Thymus (tissue), 11 donors: ENCODE measurements at regions not wholly inside any gene's neighbourhood (a gene's known extent, or its start where the extent isn't known, plus 50 kb on each side); places are given as distances from the start of the nearest gene placed in this dataset.

Source experiments
- DNase-seq, 9 donors: peaks; one replicate each; pipeline ENCODE4 v3.0.0-alpha.2; 2013; ENCODE audit warnings: low spot score in 9 of 9, low read depth in 6 of 9, missing footprints in 1 of 9
- H3K27ac ChIP-seq, 2 donors: one replicate each; pipeline ENCODE4 v1.5.1; 2013; ENCODE audit warnings: control low read depth in 1 of 2, low read depth in 1 of 2, low read length in 1 of 2, mild to moderate bottlenecking in 1 of 2, moderate library complexity in 1 of 2
- H3K27me3 ChIP-seq, 2 donors: one replicate each; pipeline ENCODE4 v1.5.1; 2013; ENCODE audit warnings: low read length in 1 of 2; ENCODE audit not compliant: control insufficient read depth in 2 of 2, insufficient read depth in 1 of 2
- H3K36me3 ChIP-seq, 2 donors: one replicate each; pipeline ENCODE4 v1.5.1; 2013; ENCODE audit warnings: low read length in 1 of 2, mild to moderate bottlenecking in 1 of 2, moderate library complexity in 1 of 2; ENCODE audit not compliant: control insufficient read depth in 2 of 2, insufficient read depth in 2 of 2
- H3K4me1 ChIP-seq, 2 donors: one replicate each; pipeline ENCODE4 v1.5.1; 2013; ENCODE audit warnings: low read length in 2 of 2; ENCODE audit not compliant: control insufficient read depth in 2 of 2, insufficient read depth in 2 of 2
- H3K4me3 ChIP-seq, 2 donors: one replicate each; pipeline ENCODE4 v1.5.1; 2013; ENCODE audit warnings: low read length in 2 of 2, control low read depth in 1 of 2, mild to moderate bottlenecking in 1 of 2
- H3K9me3 ChIP-seq, 2 donors: one replicate each; pipeline ENCODE4 v1.5.1; 2013; ENCODE audit warnings: low read length in 1 of 2, mild to moderate bottlenecking in 1 of 2; ENCODE audit not compliant: control insufficient read depth in 2 of 2, insufficient read depth in 1 of 2
- WGBS: extraction: QIAGEN DNeasy Blood & Tissue Kit; methylation state at CpG from one replicate; pipeline ENCODE4 v1.1.7; 2013; 5-methylcytosine and 5-hydroxymethylcytosine counted together
- donor health status: healthy.

DNA sequence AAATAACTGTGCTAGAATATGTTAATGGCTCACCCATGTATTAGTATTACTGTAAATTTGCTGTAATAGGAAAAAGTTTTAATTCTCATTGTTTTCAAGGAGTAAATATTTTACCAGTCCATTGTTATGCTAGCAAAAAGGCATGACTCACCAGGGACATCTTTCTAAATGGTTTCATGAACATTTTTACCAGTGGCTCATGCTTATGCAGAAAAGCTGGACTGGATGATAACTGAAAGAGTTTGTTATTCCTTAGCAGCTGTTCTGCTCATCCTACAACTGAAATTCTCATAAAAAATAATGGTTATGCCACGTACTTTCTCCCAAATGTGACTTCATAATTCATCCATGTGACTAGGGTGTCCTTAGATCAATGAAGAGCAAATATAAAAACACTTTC lies 111.9 kb upstream of the PCDH18 start:
- no peak for DNase-seq
- H3K27me3 ChIP-seq: no peaks in the 10 kb centered on the region
- no peak overlapping the region for H3K4me3 ChIP-seq
- H3K9me3 ChIP-seq: no peaks in the 10 kb centered on the region
- no peaks in the 10 kb centered on the region for H3K36me3 ChIP-seq
- 62% methylated on average over 1 of the region's 1 CpG for WGBS
- H3K27ac ChIP-seq: no peak overlapping the region
- no peaks in the 10 kb centered on the region for H3K4me1 ChIP-seq

DNA sequence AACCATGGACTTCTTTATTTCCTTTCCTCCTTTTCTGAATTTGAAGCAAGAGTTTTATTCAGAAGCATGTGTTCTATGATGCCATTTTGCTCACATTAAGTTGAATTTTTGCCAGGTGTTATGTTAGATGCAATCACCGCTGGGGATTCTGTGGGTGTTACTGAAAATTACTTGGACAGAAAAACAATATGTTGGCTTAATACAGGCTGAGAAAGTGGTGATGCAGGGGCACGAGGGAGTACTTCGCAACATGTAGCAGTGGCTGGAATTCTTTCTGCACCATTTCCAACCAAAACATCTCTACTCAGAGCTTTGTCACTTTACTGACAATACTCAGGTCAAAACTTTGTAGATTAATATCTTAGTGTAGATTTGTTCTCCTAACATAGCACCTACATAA lies 109.2 kb upstream of the PCDH18 start:
- H3K27ac ChIP-seq: no peak overlapping the region
- no peak overlapping the region for H3K4me3 ChIP-seq
- no peak for DNase-seq
- 91% methylated on average over 3 of the region's 3 CpGs for WGBS
- H3K27me3 ChIP-seq: no peaks in the 10 kb centered on the region
- no peaks in the 10 kb centered on the region for H3K36me3 ChIP-seq
- no peaks in the 10 kb centered on the region for H3K4me1 ChIP-seq
- H3K9me3 ChIP-seq: no peaks in the 10 kb centered on the region

DNA sequence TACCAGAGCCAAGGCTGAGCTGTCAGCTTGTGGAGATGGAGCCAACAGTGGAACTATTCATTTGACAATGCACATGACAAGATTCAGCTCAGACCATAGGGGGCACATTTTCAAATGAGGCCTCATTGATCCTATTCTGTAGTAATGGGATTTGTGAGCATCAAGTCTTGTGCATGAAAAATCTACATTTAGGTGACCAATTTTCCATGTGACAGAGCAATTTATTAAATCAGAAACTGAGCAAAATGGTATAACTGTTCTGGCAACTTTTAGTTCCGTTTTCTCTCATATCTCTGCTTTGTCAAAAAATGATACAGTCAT lies 108.5 kb upstream of the PCDH18 start:
- Histone ChIP-seq H3K9me3 (no peaks in the 10 kb centered on the region), H3K4me1 (no peaks in the 10 kb centered on the region), H3K4me3 (no peak overlapping the region), H3K27ac (no peak overlapping the region), H3K27me3 (no peaks in the 10 kb centered on the region), H3K36me3 (no peaks in the 10 kb centered on the region)
- 93% methylated on average over 1 of the region's 1 CpG for WGBS
- DNase-seq: no peak

DNA sequence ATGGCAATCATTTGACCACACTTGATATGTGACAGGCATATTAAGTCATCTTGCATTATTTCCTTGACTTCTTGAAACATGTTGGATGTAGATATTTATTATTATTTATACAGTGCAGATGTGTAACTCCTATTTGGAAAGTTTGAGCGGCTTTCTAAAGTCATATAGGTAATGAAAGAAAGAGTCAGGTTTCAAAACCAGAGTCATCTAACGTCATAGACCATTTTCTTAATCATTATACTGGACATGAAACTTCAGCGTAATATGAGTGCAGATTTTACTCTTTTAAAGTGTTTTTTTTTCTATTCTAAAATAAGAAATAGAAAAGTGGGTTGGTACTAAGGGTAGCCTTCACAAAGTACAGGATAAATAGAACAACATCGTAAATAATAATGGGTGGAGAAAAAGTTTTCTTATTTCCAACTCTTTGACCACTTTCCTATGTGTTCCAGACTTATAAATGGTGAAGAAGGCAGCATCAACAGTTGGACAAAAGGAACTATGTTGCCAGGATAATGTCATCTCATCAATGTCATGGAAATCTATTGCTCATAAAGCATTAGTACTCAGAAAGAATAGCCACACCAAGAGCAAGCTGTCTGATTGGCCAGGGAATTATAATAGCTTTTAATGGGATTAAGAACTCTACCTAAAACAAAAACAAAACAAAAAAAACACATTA lies 108.0 kb upstream of the PCDH18 start:
- Histone ChIP-seq H3K27me3 (no peaks in the 10 kb centered on the region), H3K9me3 (no peaks in the 10 kb centered on the region), H3K27ac (no peak overlapping the region), H3K36me3 (no peaks in the 10 kb centered on the region), H3K4me1 (no peaks in the 10 kb centered on the region), H3K4me3 (no peak overlapping the region)
- DNase-seq: no peak
- WGBS: 97% methylated on average over 4 of the region's 4 CpGs

DNA sequence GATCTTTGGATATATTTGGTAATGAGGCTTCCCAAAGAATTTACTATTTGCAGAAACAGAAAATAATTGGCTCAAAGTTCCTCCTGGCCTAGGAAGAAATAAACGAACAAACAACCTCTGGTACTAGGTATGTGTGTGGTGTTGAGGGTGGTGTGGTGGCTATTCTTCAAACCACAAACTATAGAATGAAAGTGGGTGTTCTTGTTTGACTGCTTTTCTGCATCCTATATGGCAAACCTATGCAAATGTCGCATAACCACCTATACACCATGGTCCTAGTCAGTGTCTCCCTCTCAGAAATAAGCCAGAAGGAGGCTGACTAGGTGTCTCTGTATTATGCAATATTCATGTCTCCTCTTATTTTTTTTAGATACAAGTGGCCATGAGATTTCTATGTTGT lies 106.6 kb upstream of the PCDH18 start:
- Histone ChIP-seq H3K4me3 (no peak overlapping the region), H3K27me3 (no peaks in the 10 kb centered on the region), H3K27ac (no peak overlapping the region), H3K36me3 (no peaks in the 10 kb centered on the region), H3K9me3 (no peaks in the 10 kb centered on the region), H3K4me1 (no peaks in the 10 kb centered on the region)
- 95% methylated on average over 2 of the region's 2 CpGs for WGBS
- DNase-seq: no peak

DNA sequence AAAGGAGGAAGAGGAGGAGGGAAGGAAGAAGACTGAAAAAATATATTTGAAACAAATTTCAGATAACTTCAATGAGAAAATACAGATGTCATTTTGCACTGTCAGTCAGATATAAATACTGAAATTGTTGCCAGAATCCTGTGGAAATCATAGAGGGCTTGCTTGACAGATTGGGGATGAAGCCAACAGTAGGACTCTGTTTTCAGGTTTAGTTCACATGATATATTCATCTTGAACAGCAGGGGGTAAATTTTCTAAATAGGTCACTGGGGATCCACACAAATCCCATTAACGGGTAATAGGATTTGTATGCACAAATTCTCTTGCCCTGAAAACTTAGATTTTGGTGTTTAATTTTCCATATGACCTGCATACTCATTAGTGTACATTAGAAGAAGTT lies 103.3 kb upstream of the PCDH18 start:
- Histone ChIP-seq H3K4me3 (no peak overlapping the region), H3K9me3 (no peaks in the 10 kb centered on the region), H3K36me3 (no peaks in the 10 kb centered on the region), H3K27ac (no peak overlapping the region), H3K27me3 (no peaks in the 10 kb centered on the region), H3K4me1 (no peaks in the 10 kb centered on the region)
- WGBS: 74% methylated on average over 1 of the region's 1 CpG
- no peak for DNase-seq

DNA sequence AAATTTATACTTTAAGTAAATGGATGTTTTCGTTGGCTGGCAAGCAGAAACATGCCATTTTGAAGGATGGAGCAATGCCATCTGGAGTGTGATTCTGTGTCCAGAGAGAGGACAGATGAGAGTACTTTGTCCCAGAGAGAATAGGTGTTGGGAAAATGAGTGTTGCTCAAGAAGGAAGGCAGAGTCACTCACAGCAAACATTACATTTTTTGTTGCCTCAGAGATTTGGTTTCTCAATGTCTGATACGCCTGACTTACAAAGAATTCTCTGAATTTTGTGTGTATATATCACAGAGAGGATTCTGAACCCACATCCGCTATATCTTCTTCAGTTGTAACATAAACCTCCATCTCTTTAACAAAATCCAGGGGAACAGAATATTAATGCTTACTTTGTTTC lies 102.8 kb upstream of the PCDH18 start:
- Histone ChIP-seq H3K27ac (no peak overlapping the region), H3K36me3 (no peaks in the 10 kb centered on the region), H3K27me3 (no peaks in the 10 kb centered on the region), H3K4me3 (no peak overlapping the region), H3K9me3 (no peaks in the 10 kb centered on the region), H3K4me1 (no peaks in the 10 kb centered on the region)
- 88% methylated on average over 3 of the region's 3 CpGs for WGBS
- DNase-seq: no peak

DNA sequence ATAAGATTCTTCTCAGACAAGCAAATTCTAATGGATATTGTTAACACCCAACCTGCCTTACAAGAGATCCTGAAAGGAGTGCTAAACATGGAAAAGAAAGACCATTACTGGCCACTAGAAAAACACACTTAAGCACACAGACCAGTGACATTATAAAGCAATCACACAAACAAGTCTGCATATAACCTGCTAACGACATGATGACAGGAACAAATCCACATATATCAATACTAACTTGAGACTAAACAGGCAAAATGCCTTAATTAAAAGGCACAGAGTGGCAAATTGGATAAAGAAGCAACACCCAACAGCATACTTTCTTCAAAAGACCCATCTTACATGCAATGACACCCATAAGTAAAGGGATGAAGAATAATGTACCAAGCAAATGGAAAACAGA lies 100.5 kb upstream of the PCDH18 start:
- no peaks in the 10 kb centered on the region for H3K36me3 ChIP-seq
- WGBS: 88% methylated on average over 1 of the region's 1 CpG
- H3K27me3 ChIP-seq: no peaks in the 10 kb centered on the region
- no peak for DNase-seq
- H3K27ac ChIP-seq: no peak overlapping the region
- H3K4me1 ChIP-seq: no peaks in the 10 kb centered on the region
- H3K4me3 ChIP-seq: no peak overlapping the region
- H3K9me3 ChIP-seq: no peaks in the 10 kb centered on the region

DNA sequence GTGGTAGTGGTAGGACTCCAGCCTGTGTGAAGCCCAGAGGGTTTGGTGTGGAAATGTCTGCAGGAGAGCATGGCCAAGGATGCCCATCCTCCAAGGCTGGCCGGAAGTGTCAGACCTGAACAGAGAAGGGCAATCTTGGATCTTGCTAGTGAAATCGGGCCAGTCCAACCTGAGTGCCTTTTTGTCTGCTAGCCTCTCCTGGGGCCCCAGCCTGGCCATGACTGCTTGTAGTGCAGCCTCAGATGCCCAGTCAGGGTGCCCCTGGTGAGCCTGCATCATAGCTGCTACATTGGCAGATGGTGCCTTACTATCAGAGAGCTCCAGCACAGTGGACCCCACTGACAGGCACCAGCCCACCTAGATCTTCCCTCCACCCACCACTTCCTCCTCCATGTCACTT lies 99.3 kb upstream of the PCDH18 start:
- Histone ChIP-seq H3K4me1 (no peaks in the 10 kb centered on the region), H3K9me3 (no peaks in the 10 kb centered on the region), H3K27ac (no peak overlapping the region), H3K36me3 (no peaks in the 10 kb centered on the region), H3K4me3 (no peak overlapping the region), H3K27me3 (no peaks in the 10 kb centered on the region)
- WGBS: 94% methylated on average over 2 of the region's 2 CpGs
- DNase-seq: no peak

DNA sequence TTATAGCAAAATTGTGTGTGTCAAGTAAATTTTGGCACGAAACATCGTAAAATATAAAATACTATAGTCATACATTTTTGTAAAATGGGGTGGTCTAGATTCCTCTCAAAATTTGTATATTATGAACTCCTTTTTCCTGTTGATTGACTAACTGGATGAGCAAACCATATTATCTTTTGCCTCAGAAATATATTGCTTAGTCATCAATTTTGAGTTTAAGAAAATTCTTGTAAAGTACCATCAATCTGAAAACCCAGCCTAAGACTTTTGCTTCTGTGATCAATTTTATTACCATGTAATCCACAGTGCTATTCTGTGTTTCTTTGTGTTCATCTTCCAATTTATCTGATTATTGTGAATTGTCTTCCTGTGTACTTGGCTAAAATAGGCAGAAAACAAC lies 98.0 kb upstream of the PCDH18 start:
- Histone ChIP-seq H3K27me3 (no peaks in the 10 kb centered on the region), H3K4me1 (no peaks in the 10 kb centered on the region), H3K4me3 (no peak overlapping the region), H3K27ac (no peak overlapping the region), H3K36me3 (no peaks in the 10 kb centered on the region), H3K9me3 (no peaks in the 10 kb centered on the region)
- WGBS: 94% methylated on average over 2 of the region's 2 CpGs
- DNase-seq: no peak
